Fibroblast of lung (primary cell): ENCODE measurements at regions not wholly inside any gene's neighbourhood (a gene's known extent, or its start where the extent isn't known, plus 50 kb on each side); places are given as distances from the start of the nearest gene placed in this dataset.

Experiments
- DNase-seq, 2 donors: peaks; one replicate each; pipeline versions ENCODE4 v3.0.0 to v3.0.0-alpha.2; 2010; ENCODE audit warnings: low read depth in 2 of 2
- H2AFZ ChIP-seq: 2 replicates; pipeline ENCODE4 v1.5.1; 2012; ENCODE audit warnings: low read length, control low read depth, inconsistent platforms
- H3K27ac ChIP-seq: 2 replicates; pipeline ENCODE4 v1.5.1; 2011; ENCODE audit warnings: low read length, control low read depth; ENCODE audit not compliant: insufficient read depth
- H3K27me3 ChIP-seq: 2 replicates; pipeline ENCODE4 v1.5.1; 2011; ENCODE audit warnings: mild to moderate bottlenecking, low read length; ENCODE audit not compliant: control insufficient read depth, insufficient read depth
- H3K36me3 ChIP-seq: 2 replicates; pipeline ENCODE4 v1.5.1; 2011; ENCODE audit warnings: low read length; ENCODE audit not compliant: control insufficient read depth, insufficient read depth
- H3K4me1 ChIP-seq: 2 replicates; pipeline ENCODE4 v1.5.1; 2011; ENCODE audit warnings: low read length; ENCODE audit not compliant: control insufficient read depth, insufficient read depth; ENCODE audit errors: extremely low read depth
- H3K4me2 ChIP-seq: 2 replicates; pipeline ENCODE4 v1.5.1; 2011; ENCODE audit warnings: low read length, control low read depth; ENCODE audit not compliant: insufficient read depth; ENCODE audit errors: extremely low read depth
- H3K4me3 ChIP-seq, 4 experiments: fragments of 200-600 bp in 1 of 4; sonication (generic) in 1 of 4; replicated peaks in 1 of 4; 2 replicates each; pipeline ENCODE4 v1.5.1; 2011 to 2016; ENCODE audit warnings: low read length in 4 of 4, low read depth in 3 of 4, mild to moderate bottlenecking in 3 of 4, control low read depth in 2 of 4, inconsistent platforms in 1 of 4, mixed read lengths in 1 of 4; ENCODE audit not compliant: insufficient read depth in 1 of 4; ENCODE audit errors: control extremely low read depth in 1 of 4
- H3K79me2 ChIP-seq: 2 replicates; pipeline ENCODE4 v1.5.1; 2012; ENCODE audit warnings: mild to moderate bottlenecking, low read length, inconsistent platforms; ENCODE audit not compliant: control insufficient read depth, insufficient read depth
- H3K9ac ChIP-seq: 2 replicates; pipeline ENCODE4 v1.5.1; 2011; ENCODE audit warnings: mild to moderate bottlenecking, low read length, control low read depth; ENCODE audit not compliant: insufficient read depth
- H3K9me3 ChIP-seq: 2 replicates; pipeline ENCODE4 v1.5.1; 2012; ENCODE audit warnings: low read depth, low read length; ENCODE audit not compliant: control insufficient read depth, insufficient read depth
- H4K20me1 ChIP-seq: 2 replicates; pipeline ENCODE4 v1.5.1; 2011; ENCODE audit warnings: low read length; ENCODE audit not compliant: control insufficient read depth, insufficient read depth; ENCODE audit errors: extremely low read depth
- EZH2 ChIP-seq: IDR thresholded peaks from 2 replicates; pipeline ENCODE4 v1.5.1; 2012; ENCODE audit warnings: low read length, control low read depth, mild to moderate bottlenecking; ENCODE audit errors: missing control alignments
- TF ChIP-seq, protein P1 (sequence below), 2 donors: IDR thresholded peaks in 1 of 2; conservative IDR thresholded peaks in 1 of 2; 1 replicate in 1 of 2; 2 replicates in 1 of 2; pipeline ENCODE4 v1.5.1; 2011 to 2012; ENCODE audit warnings: low read length in 2 of 2, control low read depth in 1 of 2, inconsistent platforms in 1 of 2, low read depth in 1 of 2, mild to moderate bottlenecking in 1 of 2

- Histone ChIP-seq H3K36me3 (no peaks in the 10 kb centered on the region), H3K9me3 (no peaks in the 10 kb centered on the region), H3K27ac (no peak overlapping the region), H3K79me2 (no peaks in the 10 kb centered on the region), H4K20me1 (no peaks in the 10 kb centered on the region), H3K4me3 (no peak overlapping the region), H3K4me1 (no peaks in the 10 kb centered on the region), H2AFZ (no peak overlapping the region), H3K9ac (no peak overlapping the region), H3K27me3 (no peaks in the 10 kb centered on the region), H3K4me2 (no peak overlapping the region)
- DNase-seq = no peak
- TF ChIP-seq EZH2 = no peak
- TF ChIP-seq, protein P1, sequence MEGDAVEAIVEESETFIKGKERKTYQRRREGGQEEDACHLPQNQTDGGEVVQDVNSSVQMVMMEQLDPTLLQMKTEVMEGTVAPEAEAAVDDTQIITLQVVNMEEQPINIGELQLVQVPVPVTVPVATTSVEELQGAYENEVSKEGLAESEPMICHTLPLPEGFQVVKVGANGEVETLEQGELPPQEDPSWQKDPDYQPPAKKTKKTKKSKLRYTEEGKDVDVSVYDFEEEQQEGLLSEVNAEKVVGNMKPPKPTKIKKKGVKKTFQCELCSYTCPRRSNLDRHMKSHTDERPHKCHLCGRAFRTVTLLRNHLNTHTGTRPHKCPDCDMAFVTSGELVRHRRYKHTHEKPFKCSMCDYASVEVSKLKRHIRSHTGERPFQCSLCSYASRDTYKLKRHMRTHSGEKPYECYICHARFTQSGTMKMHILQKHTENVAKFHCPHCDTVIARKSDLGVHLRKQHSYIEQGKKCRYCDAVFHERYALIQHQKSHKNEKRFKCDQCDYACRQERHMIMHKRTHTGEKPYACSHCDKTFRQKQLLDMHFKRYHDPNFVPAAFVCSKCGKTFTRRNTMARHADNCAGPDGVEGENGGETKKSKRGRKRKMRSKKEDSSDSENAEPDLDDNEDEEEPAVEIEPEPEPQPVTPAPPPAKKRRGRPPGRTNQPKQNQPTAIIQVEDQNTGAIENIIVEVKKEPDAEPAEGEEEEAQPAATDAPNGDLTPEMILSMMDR (conservative IDR thresholded peaks at IDR 0.05 in 1 of 2, IDR thresholded peaks at IDR 0.05 in 1 of 2; ENCODE audit: low read depth in 1 of 2, low read length in 2 of 2) = no peak
Measured at GRCh38 chr1:29456685-29457435, 220.5 kb downstream of the PTPRU start.

- H3K9ac ChIP-seq = no peak overlapping the region
- H2AFZ ChIP-seq = no peak overlapping the region
- no peak overlapping the region for H3K4me2 ChIP-seq
- H3K79me2 ChIP-seq = no peaks in the 10 kb centered on the region
- no peak overlapping the region for H3K4me3 ChIP-seq
- no peaks in the 10 kb centered on the region for H3K27me3 ChIP-seq
- TF ChIP-seq, protein P1 (conservative IDR thresholded peaks at IDR 0.05 in 1 of 2, IDR thresholded peaks at IDR 0.05 in 1 of 2; ENCODE audit: low read depth in 1 of 2, low read length in 2 of 2) = no peak
- TF ChIP-seq EZH2 = no peak
- DNase-seq = no peak
- no peaks in the 10 kb centered on the region for H3K4me1 ChIP-seq
- no peak overlapping the region for H3K27ac ChIP-seq
- no peaks in the 10 kb centered on the region for H3K36me3 ChIP-seq
- H4K20me1 ChIP-seq = no peaks in the 10 kb centered on the region
- no peaks in the 10 kb centered on the region for H3K9me3 ChIP-seq
Measured at GRCh38 chr1:29455781-29456180, 219.5 kb downstream of the PTPRU start.

- Histone ChIP-seq H3K27ac (no peak overlapping the region), H3K4me1 (no peaks in the 10 kb centered on the region), H3K9me3 (no peaks in the 10 kb centered on the region), H4K20me1 (no peaks in the 10 kb centered on the region), H3K4me3 (no peak overlapping the region), H3K4me2 (no peak overlapping the region), H3K27me3 (no peaks in the 10 kb centered on the region), H3K79me2 (no peaks in the 10 kb centered on the region), H3K36me3 (no peaks in the 10 kb centered on the region), H3K9ac (no peak overlapping the region), H2AFZ (no peak overlapping the region)
- TF ChIP-seq, protein P1 (conservative IDR thresholded peaks at IDR 0.05 in 1 of 2, IDR thresholded peaks at IDR 0.05 in 1 of 2; ENCODE audit: low read depth in 1 of 2, low read length in 2 of 2) = no peak
- TF ChIP-seq EZH2 = no peak
- DNase-seq = no peak
Measured at GRCh38 chr1:29454616-29455380, 218.5 kb downstream of the PTPRU start.
